ENCODE measurements at regions not wholly inside any gene's neighbourhood (a gene's known extent, or its start where the extent isn't known, plus 50 kb on each side); places are given as distances from the start of the nearest gene placed in this dataset.

DNA sequence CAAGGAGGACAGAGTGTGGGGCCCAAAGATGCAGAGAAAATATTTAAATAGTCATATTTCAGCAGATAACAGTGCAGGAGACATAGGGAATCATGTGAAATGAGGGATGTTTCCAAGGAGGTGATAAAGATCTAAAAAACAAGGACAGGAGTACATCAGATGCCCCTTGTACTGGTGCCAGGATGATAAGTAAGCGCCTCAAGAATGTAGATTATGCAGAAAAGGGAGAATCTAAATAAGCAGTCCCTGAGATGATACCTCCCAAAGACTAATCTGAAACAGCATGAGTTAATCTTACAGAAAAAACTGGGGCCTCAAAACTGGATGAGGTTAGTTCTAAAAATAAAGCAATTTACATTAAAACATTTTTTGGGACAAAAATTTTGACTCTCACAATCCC, 136.1 kb upstream of the WDFY3 start:
- TF ChIP-seq, protein P1, sequence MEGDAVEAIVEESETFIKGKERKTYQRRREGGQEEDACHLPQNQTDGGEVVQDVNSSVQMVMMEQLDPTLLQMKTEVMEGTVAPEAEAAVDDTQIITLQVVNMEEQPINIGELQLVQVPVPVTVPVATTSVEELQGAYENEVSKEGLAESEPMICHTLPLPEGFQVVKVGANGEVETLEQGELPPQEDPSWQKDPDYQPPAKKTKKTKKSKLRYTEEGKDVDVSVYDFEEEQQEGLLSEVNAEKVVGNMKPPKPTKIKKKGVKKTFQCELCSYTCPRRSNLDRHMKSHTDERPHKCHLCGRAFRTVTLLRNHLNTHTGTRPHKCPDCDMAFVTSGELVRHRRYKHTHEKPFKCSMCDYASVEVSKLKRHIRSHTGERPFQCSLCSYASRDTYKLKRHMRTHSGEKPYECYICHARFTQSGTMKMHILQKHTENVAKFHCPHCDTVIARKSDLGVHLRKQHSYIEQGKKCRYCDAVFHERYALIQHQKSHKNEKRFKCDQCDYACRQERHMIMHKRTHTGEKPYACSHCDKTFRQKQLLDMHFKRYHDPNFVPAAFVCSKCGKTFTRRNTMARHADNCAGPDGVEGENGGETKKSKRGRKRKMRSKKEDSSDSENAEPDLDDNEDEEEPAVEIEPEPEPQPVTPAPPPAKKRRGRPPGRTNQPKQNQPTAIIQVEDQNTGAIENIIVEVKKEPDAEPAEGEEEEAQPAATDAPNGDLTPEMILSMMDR (IDR thresholded peaks at IDR 0.05; ENCODE audit: insufficient read depth, low read length, poor library complexity, severe bottlenecking): no peak
- TF ChIP-seq EZH2phosphoT487 (conservative IDR thresholded peaks at IDR 0.05; ENCODE audit: low read length): no peak

Data from SU-DHL-6 (cell line).